OCI-LY3 (cell line): ENCODE measurements at regions not wholly inside any gene's neighbourhood (a gene's known extent, or its start where the extent isn't known, plus 50 kb on each side); places are given as distances from the start of the nearest gene placed in this dataset.
"Not testable (repeated sequence)": the region's sequence is repeated elsewhere in the genome, so short reads cannot be mapped to it uniquely, and the experiment has no call there.

Source experiments
- H2AFZ ChIP-seq: fragments of 200-600, 300-600 bp; shearing (Covaris generic); 2 replicates; pipeline ENCODE4 v1.6.0; 2014; ENCODE audit warnings: antibody characterized with exemption, low read depth, low read length
- H3K27ac ChIP-seq: fragments of 200-600, 300-600 bp; sonication (generic); 2 replicates; pipeline ENCODE4 v1.5.1; 2014; ENCODE audit warnings: mild to moderate bottlenecking, low read length, moderate library complexity, mixed read lengths
- H3K27me3 ChIP-seq: fragments of 200-600, 300-600 bp; sonication (generic); 2 replicates; pipeline ENCODE4 v1.6.1; 2014; ENCODE audit warnings: low read depth, low read length, mixed read lengths
- H3K36me3 ChIP-seq: fragments of 200-600, 300-600 bp; sonication (generic); replicated peaks from 2 replicates; pipeline ENCODE3; 2014; ENCODE audit warnings: low read depth, low read length, mixed read lengths
- H3K4me1 ChIP-seq: fragments of 300-600, 200-600 bp; sonication (generic); 2 replicates; pipeline ENCODE4 v1.6.1; 2014; ENCODE audit warnings: low read length, mixed read lengths
- H3K4me2 ChIP-seq: fragments of 200-600, 300-600 bp; sonication (generic); 2 replicates; pipeline ENCODE4 v1.6.1; 2014; ENCODE audit warnings: low read length, mixed read lengths
- H3K4me3 ChIP-seq: fragments of 300-600, 200-600 bp; sonication (generic); 2 replicates; pipeline ENCODE4 v1.5.1; 2014; ENCODE audit warnings: antibody characterized with exemption, mild to moderate bottlenecking, low read length, moderate library complexity
- H3K79me2 ChIP-seq: fragments of 300-600, 200-600 bp; shearing (Covaris generic); 2 replicates; pipeline ENCODE4 v1.6.1; 2014; ENCODE audit warnings: mild to moderate bottlenecking, low read length, mixed read lengths
- H3K9ac ChIP-seq: fragments of 300-600, 200-600 bp; shearing (Covaris generic); 2 replicates; pipeline ENCODE4 v1.6.0; 2014; ENCODE audit warnings: mild to moderate bottlenecking, low read length, moderate library complexity
- H3K9me3 ChIP-seq: fragments of 200-600, 300-600 bp; shearing (Covaris generic); 2 replicates; pipeline ENCODE4 v1.6.1; 2014; ENCODE audit warnings: low read length, mixed read lengths; ENCODE audit not compliant: insufficient read depth
- H4K20me1 ChIP-seq: fragments of 200-600, 300-600 bp; sonication (generic); 2 replicates; pipeline ENCODE4 v1.6.1; 2016; ENCODE audit warnings: low read length, mixed read lengths; ENCODE audit not compliant: insufficient read depth
- CTCF ChIP-seq: fragments of 200-600, 300-600 bp; sonication (generic); IDR thresholded peaks from 2 replicates; pipeline ENCODE4 v1.5.1; 2014; ENCODE audit warnings: antibody characterized with exemption, low read length, low read depth
- EZH2phosphoT487 ChIP-seq: fragments of 200-600 bp; shearing (Covaris generic); IDR thresholded peaks from 2 replicates; pipeline ENCODE4 v1.6.1; 2018; ENCODE audit warnings: antibody characterized with exemption, mixed run types, low read depth

GRCh38 chr3:17872457-17872856, 130.0 kb upstream of the TBC1D5 start:
- H4K20me1 ChIP-seq = no peaks in the 10 kb centered on the region
- no peak overlapping the region for H3K9ac ChIP-seq
- TF ChIP-seq EZH2phosphoT487 = no peak
- TF ChIP-seq CTCF = no peak
- H3K4me2 ChIP-seq = no peak overlapping the region
- no peaks in the 10 kb centered on the region for H3K36me3 ChIP-seq
- no peak overlapping the region for H2AFZ ChIP-seq
- peaks cover 21% of the 10 kb centered on the region; the same call in 1 of the 2 replicates for H3K27me3 ChIP-seq
- H3K9me3 ChIP-seq = no peaks in the 10 kb centered on the region
- H3K27ac ChIP-seq = no peak overlapping the region
- no peaks in the 10 kb centered on the region for H3K79me2 ChIP-seq
- no peak overlapping the region for H3K4me3 ChIP-seq
- H3K4me1 ChIP-seq = no peaks in the 10 kb centered on the region

GRCh38 chr3:17865631-17866030, 123.2 kb upstream of the TBC1D5 start:
- Histone ChIP-seq H3K4me1 (no peaks in the 10 kb centered on the region), H3K79me2 (no peaks in the 10 kb centered on the region), H3K27ac (no peak overlapping the region), H3K36me3 (no peaks in the 10 kb centered on the region), H2AFZ (no peak overlapping the region), H3K4me2 (no peak overlapping the region), H3K27me3 (peaks cover 24% of the 10 kb centered on the region; the same call in 1 of the 2 replicates), H3K4me3 (no peak overlapping the region), H3K9me3 (no peaks in the 10 kb centered on the region), H3K9ac (no peak overlapping the region), H4K20me1 (no peaks in the 10 kb centered on the region)
- TF ChIP-seq CTCF = no peak

- no peaks in the 10 kb centered on the region for H3K36me3 ChIP-seq
- H3K27me3 ChIP-seq = peaks cover 4% of the 10 kb centered on the region; the same call in 1 of the 2 replicates
- H3K4me1 ChIP-seq = no peaks in the 10 kb centered on the region
- H3K9ac ChIP-seq = no peak overlapping the region
- H3K79me2 ChIP-seq = no peaks in the 10 kb centered on the region
- H2AFZ ChIP-seq = no peak overlapping the region
- no peak overlapping the region for H3K4me3 ChIP-seq
- H3K4me2 ChIP-seq = no peak overlapping the region
- no peak overlapping the region for H3K27ac ChIP-seq
- H4K20me1 ChIP-seq = no peaks in the 10 kb centered on the region
- H3K9me3 ChIP-seq = no peaks in the 10 kb centered on the region
- no peak for TF ChIP-seq CTCF
- TF ChIP-seq EZH2phosphoT487 = no peak
These were observed 119.0 kb upstream of the TBC1D5 start for GRCh38 chr3:17861476-17861875.

GRCh38 chr3:17860840-17861471, 118.5 kb upstream of the TBC1D5 start:
- not testable (repeated sequence) for H3K9ac ChIP-seq, H4K20me1 ChIP-seq, H3K79me2 ChIP-seq, H2AFZ ChIP-seq, H3K27me3 ChIP-seq, H3K27ac ChIP-seq, H3K4me1 ChIP-seq, H3K4me2 ChIP-seq, H3K36me3 ChIP-seq, H3K9me3 ChIP-seq, H3K4me3 ChIP-seq

GRCh38 chr3:17852217-17852616, 109.8 kb upstream of the TBC1D5 start:
- peaks cover 4% of the 10 kb centered on the region for H3K4me1 ChIP-seq
- H3K4me3 ChIP-seq = no peak overlapping the region
- H3K27ac ChIP-seq = no peak overlapping the region
- TF ChIP-seq CTCF = no peak
- TF ChIP-seq EZH2phosphoT487 = no peak
- H2AFZ ChIP-seq = no peak overlapping the region
- H4K20me1 ChIP-seq = no peaks in the 10 kb centered on the region
- H3K27me3 ChIP-seq = peaks cover 16% of the 10 kb centered on the region
- H3K9me3 ChIP-seq = no peaks in the 10 kb centered on the region
- H3K9ac ChIP-seq = no peak overlapping the region
- H3K36me3 ChIP-seq = no peaks in the 10 kb centered on the region
- H3K79me2 ChIP-seq = no peaks in the 10 kb centered on the region
- H3K4me2 ChIP-seq = no peak overlapping the region
